ENCODE measurements at regions not wholly inside any gene's neighbourhood (a gene's known extent, or its start where the extent isn't known, plus 50 kb on each side); places are given as distances from the start of the nearest gene placed in this dataset.

GRCh38 chr11:130719220-130719915 lies 196.9 kb downstream of the SNX19 start:
- H4K91ac ChIP-seq (ENCODE audit: low read length) = peak overlapping the region; percentile 93
- no peaks in the 10 kb centered on the region for H3K79me1 ChIP-seq (replicated peaks; ENCODE audit: low read length, poor library complexity, severe bottlenecking)
- H2AFZ ChIP-seq (ENCODE audit: low read depth, low read length) = no peak overlapping the region
- no peak overlapping the region for H3K9ac ChIP-seq (ENCODE audit: low read length)
- no peak overlapping the region for H2BK15ac ChIP-seq (ENCODE audit: low read depth, poor library complexity, severe bottlenecking)
- peak overlapping the region; percentile 89 for H3K27ac ChIP-seq (ENCODE audit: low read length, poor library complexity, severe bottlenecking)
- no peaks in the 10 kb centered on the region for H3K36me3 ChIP-seq (ENCODE audit: control insufficient read depth in 1 of 2, insufficient read depth in 2 of 2, low read depth in 1 of 2, low read length in 2 of 2)
- H2BK120ac ChIP-seq (ENCODE audit: low read depth, low read length) = no peak overlapping the region
- H3K4me1 ChIP-seq (ENCODE audit: control insufficient read depth, insufficient read depth, low read depth, low read length) = peaks cover 14% of the 10 kb centered on the region
- H3K27me3 ChIP-seq (ENCODE audit: control insufficient read depth in 1 of 2, insufficient read depth in 1 of 2, low read length in 2 of 2) = no peaks in the 10 kb centered on the region
- 67% methylated on average over 14 of the region's 14 CpGs for WGBS
- H2BK5ac ChIP-seq (ENCODE audit: low read depth, low read length, poor library complexity, severe bottlenecking) = peak overlapping the region; percentile 48
- peak; percentile 15 for DNase-seq
- H3K18ac ChIP-seq (ENCODE audit: low read depth in 1 of 2, low read length in 2 of 2) = peak overlapping the region in 1 of 2 experiments; percentile 22
- peak overlapping the region; percentile 2 for H2AK5ac ChIP-seq (ENCODE audit: low read length, severe bottlenecking)
- H3K4me2 ChIP-seq (ENCODE audit: low read length, poor library complexity, severe bottlenecking) = no peak overlapping the region
- H3K23ac ChIP-seq (ENCODE audit: low read length in 2 of 2) = no peak overlapping the region
- peak overlapping the region; percentile 52 for H4K8ac ChIP-seq (ENCODE audit: low read length)
- no peak overlapping the region for H2BK12ac ChIP-seq (ENCODE audit: low read length in 2 of 2)
- no peak overlapping the region for H3K4ac ChIP-seq (ENCODE audit: low read depth in 1 of 2, low read length in 2 of 2)
- H3K14ac ChIP-seq (ENCODE audit: low read length in 2 of 2) = peak overlapping the region in 1 of 2 experiments; percentile 72
- H3K9me3 ChIP-seq (ENCODE audit: control insufficient read depth, low read length) = no peaks in the 10 kb centered on the region
- no peak overlapping the region for H3K4me3 ChIP-seq (ENCODE audit: insufficient read depth in 1 of 2, low read depth in 1 of 2, low read length in 2 of 2)

DNA sequence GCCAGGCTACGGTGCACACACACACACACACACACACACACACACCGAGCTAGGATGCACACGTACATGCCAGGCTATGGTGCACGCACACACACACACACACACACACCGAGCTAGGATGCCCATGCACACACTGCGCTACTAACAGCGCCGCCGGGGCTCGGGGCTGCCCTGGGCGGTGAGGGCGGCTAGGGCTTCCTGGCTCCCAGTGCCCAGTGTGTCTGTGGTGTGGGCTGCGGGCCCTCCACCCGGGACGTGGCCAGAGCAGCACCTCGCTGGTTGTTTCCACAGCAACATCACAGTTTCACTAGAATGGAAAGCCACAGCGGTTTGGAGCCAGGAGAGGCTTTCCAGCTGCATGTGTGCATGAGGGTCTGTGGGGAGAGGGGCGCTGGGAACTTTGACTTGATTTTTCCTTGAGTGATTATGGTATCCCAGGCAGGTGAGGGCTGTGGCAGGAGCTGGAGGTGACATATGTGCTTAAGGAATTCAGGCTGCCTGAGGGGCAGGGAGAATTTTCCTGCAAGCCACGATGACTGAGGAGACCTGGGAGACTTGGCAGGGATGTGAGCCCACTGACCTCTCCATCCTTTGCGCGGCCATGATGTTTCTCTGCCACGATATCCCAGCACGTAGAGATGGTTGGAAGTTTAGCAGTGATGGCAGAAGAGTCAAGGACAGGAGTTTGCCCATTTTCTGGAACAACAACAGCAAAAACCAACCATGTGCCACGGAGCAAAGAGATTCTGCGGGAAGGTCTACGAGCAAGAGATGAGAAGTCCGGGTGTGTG lies 195.9 kb downstream of the SNX19 start:
- Histone ChIP-seq H3K79me1 (replicated peaks; ENCODE audit: low read length, poor library complexity, severe bottlenecking) (no peaks in the 10 kb centered on the region), H3K14ac (ENCODE audit: low read length in 2 of 2) (peak overlapping the region in 1 of 2 experiments; percentile 72), H4K8ac (ENCODE audit: low read length) (peak overlapping the region; percentile 52), H3K4me1 (ENCODE audit: control insufficient read depth, insufficient read depth, low read depth, low read length) (peaks cover 14% of the 10 kb centered on the region), H2BK12ac (ENCODE audit: low read length in 2 of 2) (peak overlapping the region in 1 of 2 experiments; percentile 47), H3K4me2 (ENCODE audit: low read length, poor library complexity, severe bottlenecking) (no peak overlapping the region), H3K27ac (ENCODE audit: low read length, poor library complexity, severe bottlenecking) (no peak overlapping the region), H3K9me3 (ENCODE audit: control insufficient read depth, low read length) (no peaks in the 10 kb centered on the region), H3K18ac (ENCODE audit: low read depth in 1 of 2, low read length in 2 of 2) (peak overlapping the region in 1 of 2 experiments; percentile 22), H2BK5ac (ENCODE audit: low read depth, low read length, poor library complexity, severe bottlenecking) (no peak overlapping the region), H4K91ac (ENCODE audit: low read length) (peak overlapping the region; percentile 93), H3K23ac (ENCODE audit: low read length in 2 of 2) (no peak overlapping the region), H3K4ac (ENCODE audit: low read depth in 1 of 2, low read length in 2 of 2) (no peak overlapping the region), H3K4me3 (ENCODE audit: insufficient read depth in 1 of 2, low read depth in 1 of 2, low read length in 2 of 2) (no peak overlapping the region), H2BK15ac (ENCODE audit: low read depth, poor library complexity, severe bottlenecking) (no peak overlapping the region), H2AFZ (ENCODE audit: low read depth, low read length) (no peak overlapping the region), H3K27me3 (ENCODE audit: control insufficient read depth in 1 of 2, insufficient read depth in 1 of 2, low read length in 2 of 2) (no peaks in the 10 kb centered on the region), H3K9ac (ENCODE audit: low read length) (no peak overlapping the region), H2AK5ac (ENCODE audit: low read length, severe bottlenecking) (peak overlapping the region; percentile 26), H2BK120ac (ENCODE audit: low read depth, low read length) (no peak overlapping the region), H3K36me3 (ENCODE audit: control insufficient read depth in 1 of 2, insufficient read depth in 2 of 2, low read depth in 1 of 2, low read length in 2 of 2) (no peaks in the 10 kb centered on the region)
- WGBS = 94% methylated on average over 27 of the region's 27 CpGs
- no peak for DNase-seq

DNA sequence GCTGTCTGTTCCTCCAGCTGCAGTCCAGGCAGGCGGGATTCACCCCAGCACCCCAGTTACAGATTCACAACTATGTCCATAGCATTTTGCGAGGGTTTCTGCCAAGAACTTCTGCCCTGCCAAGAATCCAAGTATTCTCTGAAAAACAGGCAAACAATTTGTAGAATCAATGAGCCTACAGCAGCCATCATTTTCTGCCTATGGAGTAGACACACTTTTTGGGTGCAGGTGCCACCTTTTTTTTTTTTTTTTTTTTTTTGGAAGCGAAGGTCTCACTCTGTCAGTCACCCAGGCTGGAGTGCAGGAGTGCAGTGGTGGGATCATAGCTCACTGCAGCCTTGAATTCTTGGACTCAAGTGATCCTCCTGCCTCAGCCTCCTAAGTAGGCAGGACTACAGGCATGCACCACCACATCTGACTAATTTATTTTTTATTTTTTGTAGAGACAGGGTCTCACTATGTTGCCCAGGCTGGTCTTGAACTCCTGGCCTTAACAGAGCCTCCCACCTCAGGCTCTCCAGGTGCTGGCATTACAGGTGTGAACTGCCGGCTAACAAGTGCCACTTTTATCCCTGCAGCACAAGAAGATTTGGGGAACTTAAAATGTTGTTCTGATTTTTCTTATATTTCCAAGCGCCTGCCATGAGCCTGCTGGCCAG lies 195.1 kb downstream of the SNX19 start:
- H3K79me1 ChIP-seq (replicated peaks; ENCODE audit: low read length, poor library complexity, severe bottlenecking) = no peaks in the 10 kb centered on the region

DNA sequence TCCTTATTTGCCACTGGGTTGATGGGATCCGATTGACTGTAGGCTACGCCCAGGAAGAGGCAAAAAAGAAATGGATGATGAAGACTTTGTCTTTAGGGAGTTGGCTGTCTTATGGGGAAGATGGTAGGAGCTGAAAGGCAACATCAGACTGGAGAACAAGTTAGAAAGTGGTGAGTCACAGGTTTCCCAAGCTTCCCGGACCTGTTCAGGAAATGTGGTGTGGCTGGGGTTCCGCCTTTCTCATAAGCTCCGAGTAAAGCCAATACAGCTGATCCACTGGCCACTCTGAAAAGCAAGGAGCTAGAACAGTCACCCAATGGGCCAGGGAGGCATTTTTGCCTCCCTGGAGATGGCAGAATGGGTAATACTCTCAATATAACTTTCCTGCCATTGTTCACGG lies 194.5 kb downstream of the SNX19 start:
- Histone ChIP-seq H3K4me1 (ENCODE audit: control insufficient read depth, insufficient read depth, low read depth, low read length) (peaks cover 25% of the 10 kb centered on the region), H3K4me3 (ENCODE audit: insufficient read depth in 1 of 2, low read depth in 1 of 2, low read length in 2 of 2) (no peak overlapping the region), H3K23ac (ENCODE audit: low read length in 2 of 2) (no peak overlapping the region), H3K4ac (ENCODE audit: low read depth in 1 of 2, low read length in 2 of 2) (no peak overlapping the region), H3K79me1 (replicated peaks; ENCODE audit: low read length, poor library complexity, severe bottlenecking) (no peaks in the 10 kb centered on the region), H4K8ac (ENCODE audit: low read length) (no peak overlapping the region), H3K14ac (ENCODE audit: low read length in 2 of 2) (no peak overlapping the region), H2BK5ac (ENCODE audit: low read depth, low read length, poor library complexity, severe bottlenecking) (no peak overlapping the region), H2BK15ac (ENCODE audit: low read depth, poor library complexity, severe bottlenecking) (no peak overlapping the region), H3K9me3 (ENCODE audit: control insufficient read depth, low read length) (no peaks in the 10 kb centered on the region), H2BK12ac (ENCODE audit: low read length in 2 of 2) (no peak overlapping the region), H3K18ac (ENCODE audit: low read depth in 1 of 2, low read length in 2 of 2) (no peak overlapping the region), H3K4me2 (ENCODE audit: low read length, poor library complexity, severe bottlenecking) (no peak overlapping the region), H3K9ac (ENCODE audit: low read length) (no peak overlapping the region), H3K27ac (ENCODE audit: low read length, poor library complexity, severe bottlenecking) (no peak overlapping the region), H3K27me3 (ENCODE audit: control insufficient read depth in 1 of 2, insufficient read depth in 1 of 2, low read length in 2 of 2) (no peaks in the 10 kb centered on the region), H3K36me3 (ENCODE audit: control insufficient read depth in 1 of 2, insufficient read depth in 2 of 2, low read depth in 1 of 2, low read length in 2 of 2) (no peaks in the 10 kb centered on the region), H2AFZ (ENCODE audit: low read depth, low read length) (no peak overlapping the region), H2AK5ac (ENCODE audit: low read length, severe bottlenecking) (peak overlapping the region; percentile 54), H2BK120ac (ENCODE audit: low read depth, low read length) (no peak overlapping the region), H4K91ac (ENCODE audit: low read length) (no peak overlapping the region)
- 68% methylated on average over 6 of the region's 6 CpGs for WGBS
- peak; percentile 63 for DNase-seq

More for the DNA sequence above, 195.1 kb downstream of the SNX19 start:
- Histone ChIP-seq H2BK5ac (ENCODE audit: low read depth, low read length, poor library complexity, severe bottlenecking) (no peak overlapping the region), H2BK120ac (ENCODE audit: low read depth, low read length) (no peak overlapping the region), H3K9me3 (ENCODE audit: control insufficient read depth, low read length) (no peaks in the 10 kb centered on the region), H3K36me3 (ENCODE audit: control insufficient read depth in 1 of 2, insufficient read depth in 2 of 2, low read depth in 1 of 2, low read length in 2 of 2) (no peaks in the 10 kb centered on the region), H3K27ac (ENCODE audit: low read length, poor library complexity, severe bottlenecking) (no peak overlapping the region), H2BK15ac (ENCODE audit: low read depth, poor library complexity, severe bottlenecking) (no peak overlapping the region), H2BK12ac (ENCODE audit: low read length in 2 of 2) (no peak overlapping the region), H3K23ac (ENCODE audit: low read length in 2 of 2) (no peak overlapping the region), H3K14ac (ENCODE audit: low read length in 2 of 2) (no peak overlapping the region), H3K9ac (ENCODE audit: low read length) (no peak overlapping the region), H3K4me3 (ENCODE audit: insufficient read depth in 1 of 2, low read depth in 1 of 2, low read length in 2 of 2) (no peak overlapping the region), H3K27me3 (ENCODE audit: control insufficient read depth in 1 of 2, insufficient read depth in 1 of 2, low read length in 2 of 2) (no peaks in the 10 kb centered on the region), H4K91ac (ENCODE audit: low read length) (no peak overlapping the region), H3K4ac (ENCODE audit: low read depth in 1 of 2, low read length in 2 of 2) (no peak overlapping the region), H4K8ac (ENCODE audit: low read length) (no peak overlapping the region), H2AK5ac (ENCODE audit: low read length, severe bottlenecking) (peak overlapping the region; percentile 54), H3K4me2 (ENCODE audit: low read length, poor library complexity, severe bottlenecking) (no peak overlapping the region), H3K4me1 (ENCODE audit: control insufficient read depth, insufficient read depth, low read depth, low read length) (peaks cover 19% of the 10 kb centered on the region), H3K18ac (ENCODE audit: low read depth in 1 of 2, low read length in 2 of 2) (no peak overlapping the region), H2AFZ (ENCODE audit: low read depth, low read length) (no peak overlapping the region)
- 92% methylated on average over 4 of the region's 5 CpGs for WGBS
- DNase-seq = no peak
